Left lung (tissue), 4 donors: ENCODE measurements at regions not wholly inside any gene's neighbourhood (a gene's known extent, or its start where the extent isn't known, plus 50 kb on each side); places are given as distances from the start of the nearest gene placed in this dataset.

ENCODE experiments used
- ATAC-seq: fragments of 200-7000 bp; cut with Tn5 transposase; one replicate; pipeline ENCODE4 v1.9.1; 2020; ENCODE audit warnings: moderate library complexity
- DNase-seq, 4 donors: peaks; one replicate each; pipeline ENCODE4 v3.0.0-alpha.2; 2013 to 2020
- H3K27ac ChIP-seq, 2 donors: fragments of 200-600 bp; sonication (generic) in 1 of 2; one replicate each; pipeline versions ENCODE4 v1.5.0 to v1.8.0; 2020 to 2021
- H3K27me3 ChIP-seq, 2 donors: fragments of 200-600 bp; sonication (generic) in 1 of 2; one replicate each; pipeline versions ENCODE4 v1.5.0 to v1.8.0; 2020 to 2021
- H3K36me3 ChIP-seq, 2 donors: fragments of 200-600 bp; sonication (generic) in 1 of 2; one replicate each; pipeline versions ENCODE4 v1.5.0 to v1.8.0; 2020 to 2021
- H3K4me1 ChIP-seq, 2 donors: fragments of 200-600 bp; one replicate each; pipeline ENCODE4 v1.8.0; 2021
- H3K4me3 ChIP-seq, 2 donors: fragments of 200-600 bp; sonication (generic) in 1 of 2; one replicate each; pipeline versions ENCODE4 v1.5.0 to v1.8.0; 2020 to 2021; ENCODE audit warnings: mild to moderate bottlenecking in 1 of 2
- H3K9me3 ChIP-seq, 2 donors: fragments of 200-600 bp; sonication (generic) in 1 of 2; one replicate each; pipeline versions ENCODE4 v1.5.0 to v1.8.0; 2020 to 2021
- intact Hi-C, 2 donors: fragments of 100-400 bp; cut with DNase I; formaldehyde crosslinking; loops; one replicate each; pipeline versions ENCODE4 v1.11.2 to v1.14.2; 2022
- TF ChIP-seq, protein P1 (sequence below), 2 donors: fragments of 200-600 bp; sonication (generic) in 1 of 2; IDR thresholded peaks; one replicate each; pipeline versions ENCODE4 v1.5.0 to v1.8.0; 2021; ENCODE audit warnings: antibody characterized with exemption in 2 of 2
- donor health status: DM: no; HTN: yes; CAD: no.
- donor health status: DM: no; HTN: no; CAD: no.

DNA sequence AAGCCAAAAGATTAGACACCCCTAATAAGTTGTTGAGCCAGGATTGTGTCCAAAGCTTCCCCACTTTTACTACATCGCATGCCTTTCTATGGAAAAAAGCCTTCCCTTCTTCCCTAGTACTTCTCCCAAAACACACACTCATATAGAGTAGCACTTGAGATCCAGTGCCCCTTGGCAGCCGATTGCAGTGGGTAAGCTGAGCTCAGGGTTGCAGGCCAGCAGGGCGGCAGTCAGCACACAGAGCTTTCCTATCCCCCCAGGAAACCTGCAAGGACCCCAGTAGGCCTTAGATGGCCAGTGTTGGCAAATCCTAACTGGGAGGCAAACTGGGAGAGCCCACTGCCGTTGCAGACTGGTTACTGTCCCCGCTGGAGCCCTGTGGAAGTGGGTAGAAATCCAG, 75.7 kb upstream of the C15orf39 start:
- H3K27ac ChIP-seq: peak overlapping the region in 1 of 2 donors; percentile 82
- ATAC-seq (peak; percentile 77), DNase-seq (peak in 1 of 4 donors; percentile 47)
- TF ChIP-seq, protein P1, sequence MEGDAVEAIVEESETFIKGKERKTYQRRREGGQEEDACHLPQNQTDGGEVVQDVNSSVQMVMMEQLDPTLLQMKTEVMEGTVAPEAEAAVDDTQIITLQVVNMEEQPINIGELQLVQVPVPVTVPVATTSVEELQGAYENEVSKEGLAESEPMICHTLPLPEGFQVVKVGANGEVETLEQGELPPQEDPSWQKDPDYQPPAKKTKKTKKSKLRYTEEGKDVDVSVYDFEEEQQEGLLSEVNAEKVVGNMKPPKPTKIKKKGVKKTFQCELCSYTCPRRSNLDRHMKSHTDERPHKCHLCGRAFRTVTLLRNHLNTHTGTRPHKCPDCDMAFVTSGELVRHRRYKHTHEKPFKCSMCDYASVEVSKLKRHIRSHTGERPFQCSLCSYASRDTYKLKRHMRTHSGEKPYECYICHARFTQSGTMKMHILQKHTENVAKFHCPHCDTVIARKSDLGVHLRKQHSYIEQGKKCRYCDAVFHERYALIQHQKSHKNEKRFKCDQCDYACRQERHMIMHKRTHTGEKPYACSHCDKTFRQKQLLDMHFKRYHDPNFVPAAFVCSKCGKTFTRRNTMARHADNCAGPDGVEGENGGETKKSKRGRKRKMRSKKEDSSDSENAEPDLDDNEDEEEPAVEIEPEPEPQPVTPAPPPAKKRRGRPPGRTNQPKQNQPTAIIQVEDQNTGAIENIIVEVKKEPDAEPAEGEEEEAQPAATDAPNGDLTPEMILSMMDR (IDR thresholded peaks at IDR 0.05): no peak
- intact Hi-C loops: no loop called here
- no peaks in the 10 kb centered on the region for H3K9me3 ChIP-seq
- H3K4me3 ChIP-seq: no peak overlapping the region
- peaks cover 12 to 61% of the 10 kb centered on the region in 2 donors for H3K4me1 ChIP-seq
- H3K36me3 ChIP-seq: no peaks in the 10 kb centered on the region
- no peaks in the 10 kb centered on the region for H3K27me3 ChIP-seq

DNA sequence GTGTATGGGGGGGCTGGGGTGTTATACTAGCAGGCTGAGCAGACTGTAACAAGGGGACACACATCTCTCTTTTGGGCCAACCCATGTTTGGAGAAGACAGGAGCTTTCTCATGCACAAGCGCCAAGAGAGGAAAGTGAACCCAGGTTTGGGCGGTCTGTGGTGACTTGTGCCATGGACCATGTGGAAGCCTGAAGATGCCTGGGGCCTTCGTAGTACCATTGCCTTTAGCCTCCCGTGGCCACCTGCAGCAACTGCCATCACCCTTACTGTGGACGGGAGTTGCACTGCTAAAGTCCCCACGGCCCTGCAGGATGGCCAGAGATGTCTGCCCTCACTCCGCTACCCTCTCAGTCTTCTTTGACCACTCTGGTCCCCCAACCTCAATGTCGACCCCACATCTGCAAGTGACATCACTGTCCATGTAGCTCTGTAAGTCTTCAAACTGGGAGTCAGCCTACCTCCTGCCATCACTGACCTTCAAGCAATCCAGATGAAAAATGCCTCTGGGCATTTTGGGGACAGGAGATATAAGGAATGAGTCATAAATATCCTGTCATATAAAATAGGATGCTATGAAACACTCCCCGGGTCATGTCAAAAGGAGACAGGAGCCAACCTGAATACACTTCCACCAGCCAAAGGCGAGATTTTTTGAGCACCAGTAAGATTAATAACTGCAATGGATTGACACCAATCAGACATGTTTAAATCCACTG, 74.7 kb upstream of the C15orf39 start:
- DNase-seq (peak in 1 of 4 donors; percentile 18), ATAC-seq (no peak)
- Histone ChIP-seq H3K4me1 (peaks cover 12 to 72% of the 10 kb centered on the region in 2 donors), H3K27ac (no peak overlapping the region), H3K9me3 (no peaks in the 10 kb centered on the region), H3K36me3 (no peaks in the 10 kb centered on the region), H3K4me3 (no peak overlapping the region), H3K27me3 (no peaks in the 10 kb centered on the region)
- TF ChIP-seq, protein P1 (IDR thresholded peaks at IDR 0.05): no peak
- intact Hi-C loops: no loop called here

- Histone ChIP-seq H3K9me3 (no peaks in the 10 kb centered on the region), H3K27ac (peak overlapping the region in 1 of 2 donors; percentile 85), H3K36me3 (no peaks in the 10 kb centered on the region), H3K4me1 (peaks cover 4 to 62% of the 10 kb centered on the region in 2 donors), H3K4me3 (no peak overlapping the region), H3K27me3 (no peaks in the 10 kb centered on the region)
- DNase-seq (no peak), ATAC-seq (no peak)
- TF ChIP-seq, protein P1 (IDR thresholded peaks at IDR 0.05): no peak
- intact Hi-C loops: no loop called here
Observed at GRCh38 chr15:75129788-75130187, 71.9 kb upstream of the C15orf39 start.

GRCh38 chr15:75131269-75131643, 70.4 kb upstream of the C15orf39 start:
- ATAC-seq: peak; percentile 61
- peak overlapping the region in 1 of 2 donors; percentile 9 for H3K4me3 ChIP-seq
- peaks cover 0 to 48% of the 10 kb centered on the region in 2 donors for H3K4me1 ChIP-seq
- H3K27ac ChIP-seq: peak overlapping the region in 1 of 2 donors; percentile 85
- H3K9me3 ChIP-seq: no peaks in the 10 kb centered on the region
- TF ChIP-seq, protein P1 (IDR thresholded peaks at IDR 0.05): no peak
- no peaks in the 10 kb centered on the region for H3K27me3 ChIP-seq
- intact Hi-C loops: no loop called here
- H3K36me3 ChIP-seq: no peaks in the 10 kb centered on the region
- no peak for DNase-seq

DNA sequence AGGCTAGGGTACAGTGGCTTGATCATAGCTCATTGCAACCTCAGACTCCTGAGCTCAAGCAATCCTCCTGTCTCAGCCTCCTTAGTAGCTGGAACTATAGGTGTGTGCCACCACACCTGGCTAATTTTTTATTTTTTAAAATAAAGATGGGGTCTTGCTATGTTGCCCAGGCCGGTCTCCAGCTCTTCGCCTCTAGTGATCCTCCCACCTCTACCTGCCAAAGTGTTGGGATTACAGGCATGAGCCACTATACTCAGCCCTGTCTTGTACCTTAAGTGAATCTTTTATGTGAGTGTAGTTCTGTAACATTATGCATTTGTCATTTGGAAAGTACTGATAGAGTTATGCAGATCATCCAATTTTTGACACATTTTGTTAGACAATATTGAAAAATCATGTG, 66.9 kb upstream of the C15orf39 start:
- TF ChIP-seq, protein P1 (IDR thresholded peaks at IDR 0.05): no peak
- no peaks in the 10 kb centered on the region for H3K9me3 ChIP-seq
- no peak for ATAC-seq
- H3K27ac ChIP-seq: no peak overlapping the region
- peaks cover 0 to 28% of the 10 kb centered on the region in 2 donors for H3K4me1 ChIP-seq
- H3K4me3 ChIP-seq: no peak overlapping the region
- intact Hi-C loops: no loop called here
- H3K36me3 ChIP-seq: no peaks in the 10 kb centered on the region
- no peak for DNase-seq
- no peaks in the 10 kb centered on the region for H3K27me3 ChIP-seq
